Uterus (tissue), 3 donors: ENCODE measurements at regions not wholly inside any gene's neighbourhood (a gene's known extent, or its start where the extent isn't known, plus 50 kb on each side); places are given as distances from the start of the nearest gene placed in this dataset.

Experiments used
- DNase-seq, 2 donors: peaks; one replicate each; pipeline ENCODE4 v3.0.0-alpha.2; 2019 to 2020
- H3K27ac ChIP-seq, 2 donors: fragments of 200-600 bp; sonication (generic); 1 replicate in 1 of 2; 2 replicates in 1 of 2; pipeline ENCODE4 v1.5.1; 2016 to 2018
- H3K27me3 ChIP-seq, 2 donors: fragments of 200-600 bp; sonication (generic); one replicate each; pipeline ENCODE4 v1.5.1; 2018 to 2019; ENCODE audit warnings: control low read depth in 1 of 2
- H3K36me3 ChIP-seq, 2 donors: fragments of 200-600 bp; sonication (generic); one replicate each; pipeline ENCODE4 v1.5.1; 2019; ENCODE audit warnings: control low read depth in 1 of 2
- H3K4me1 ChIP-seq, 2 donors: fragments of 200-600 bp; sonication (generic); one replicate each; pipeline ENCODE4 v1.5.1; 2018 to 2019; ENCODE audit warnings: control low read depth in 1 of 2
- H3K4me3 ChIP-seq, 2 donors: fragments of 200-600 bp; sonication (generic); 1 replicate in 1 of 2; 2 replicates in 1 of 2; pipeline ENCODE4 v1.5.1; 2018 to 2019; ENCODE audit warnings: mild to moderate bottlenecking in 1 of 2
- H3K9me3 ChIP-seq, 2 donors: fragments of 200-600 bp; sonication (generic); one replicate each; pipeline ENCODE4 v1.5.1; 2019; ENCODE audit warnings: control low read depth in 1 of 2
- POLR2A ChIP-seq, 2 donors: fragments of 450-650 bp; IDR thresholded peaks; one replicate each; pipeline ENCODE4 v1.6.1; 2016; ENCODE audit warnings: antibody characterized with exemption in 2 of 2, mild to moderate bottlenecking in 1 of 2, moderate library complexity in 1 of 2
- intact Hi-C: fragments of 100-400 bp; cut with DNase I; formaldehyde crosslinking; loops from one replicate; pipeline ENCODE4 v1.15.1; 2023; ENCODE audit warnings: low total_unique reads
- TF ChIP-seq, protein P1 (sequence below), 4 experiments: fragments of 200-600 bp in 2 of 4; fragments of 450-650 bp in 2 of 4; sonication (generic) in 2 of 4; IDR thresholded peaks; one replicate each; pipeline ENCODE4 v1.5.1; 2016 to 2019; ENCODE audit warnings: antibody characterized with exemption in 4 of 4, mild to moderate bottlenecking in 2 of 4, moderate library complexity in 1 of 4
- donor health status: DM: yes; HTN: yes; CAD: no.

DNA sequence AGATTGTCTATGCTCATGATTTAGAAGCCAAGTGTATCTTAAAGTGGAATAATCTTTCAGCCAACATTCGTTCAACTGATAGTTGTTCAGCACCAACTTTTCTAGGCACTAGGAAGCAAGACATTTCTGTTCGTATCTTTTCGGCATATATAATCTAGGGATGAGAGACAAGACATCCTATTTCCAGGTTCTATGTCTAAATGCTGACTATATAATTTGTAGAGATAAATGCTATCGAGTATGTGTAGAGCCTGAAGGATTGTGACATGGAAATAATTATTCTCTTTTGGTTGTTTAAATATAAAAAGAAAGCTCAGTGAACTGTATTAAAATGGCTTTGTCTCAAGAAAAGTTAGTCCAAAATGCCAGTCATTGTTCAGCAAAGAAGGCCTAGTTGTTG lies 371.6 kb downstream of the DOK5 start:
- no peak for DNase-seq
- Histone ChIP-seq H3K36me3 (no peaks in the 10 kb centered on the region), H3K4me1 (no peaks in the 10 kb centered on the region), H3K9me3 (no peaks in the 10 kb centered on the region), H3K4me3 (no peak overlapping the region), H3K27ac (no peak overlapping the region), H3K27me3 (no peaks in the 10 kb centered on the region)
- TF ChIP-seq, protein P1, sequence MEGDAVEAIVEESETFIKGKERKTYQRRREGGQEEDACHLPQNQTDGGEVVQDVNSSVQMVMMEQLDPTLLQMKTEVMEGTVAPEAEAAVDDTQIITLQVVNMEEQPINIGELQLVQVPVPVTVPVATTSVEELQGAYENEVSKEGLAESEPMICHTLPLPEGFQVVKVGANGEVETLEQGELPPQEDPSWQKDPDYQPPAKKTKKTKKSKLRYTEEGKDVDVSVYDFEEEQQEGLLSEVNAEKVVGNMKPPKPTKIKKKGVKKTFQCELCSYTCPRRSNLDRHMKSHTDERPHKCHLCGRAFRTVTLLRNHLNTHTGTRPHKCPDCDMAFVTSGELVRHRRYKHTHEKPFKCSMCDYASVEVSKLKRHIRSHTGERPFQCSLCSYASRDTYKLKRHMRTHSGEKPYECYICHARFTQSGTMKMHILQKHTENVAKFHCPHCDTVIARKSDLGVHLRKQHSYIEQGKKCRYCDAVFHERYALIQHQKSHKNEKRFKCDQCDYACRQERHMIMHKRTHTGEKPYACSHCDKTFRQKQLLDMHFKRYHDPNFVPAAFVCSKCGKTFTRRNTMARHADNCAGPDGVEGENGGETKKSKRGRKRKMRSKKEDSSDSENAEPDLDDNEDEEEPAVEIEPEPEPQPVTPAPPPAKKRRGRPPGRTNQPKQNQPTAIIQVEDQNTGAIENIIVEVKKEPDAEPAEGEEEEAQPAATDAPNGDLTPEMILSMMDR (IDR thresholded peaks at IDR 0.05): no peak
- no peak for TF ChIP-seq POLR2A (IDR thresholded peaks at IDR 0.05)
- intact Hi-C loops: no loop called here

DNA sequence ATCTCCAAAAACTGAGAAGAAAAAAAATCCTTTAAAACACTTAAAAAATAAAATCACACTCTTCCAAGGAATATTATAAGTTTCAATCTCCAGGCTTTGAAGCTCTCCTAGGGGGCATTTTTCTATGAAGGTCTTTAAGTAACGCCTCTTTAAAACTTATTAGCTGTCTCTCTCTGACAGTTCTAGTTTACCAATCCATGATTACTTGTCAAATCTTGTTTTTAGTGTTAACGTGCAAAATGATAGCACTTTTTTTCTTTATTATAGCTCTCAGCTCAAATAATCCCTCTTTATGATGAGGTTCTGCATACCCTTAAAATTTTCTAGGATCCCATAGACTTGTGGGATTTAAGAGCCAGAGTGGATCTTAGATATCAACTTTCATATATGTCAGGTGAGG lies 369.0 kb downstream of the DOK5 start:
- Histone ChIP-seq H3K27ac (no peak overlapping the region), H3K4me1 (no peaks in the 10 kb centered on the region), H3K4me3 (no peak overlapping the region), H3K9me3 (no peaks in the 10 kb centered on the region), H3K36me3 (no peaks in the 10 kb centered on the region), H3K27me3 (no peaks in the 10 kb centered on the region)
- intact Hi-C loops: no loop called here
- TF ChIP-seq, protein P1 (IDR thresholded peaks at IDR 0.05): no peak
- no peak for TF ChIP-seq POLR2A (IDR thresholded peaks at IDR 0.05)
- DNase-seq: no peak

DNA sequence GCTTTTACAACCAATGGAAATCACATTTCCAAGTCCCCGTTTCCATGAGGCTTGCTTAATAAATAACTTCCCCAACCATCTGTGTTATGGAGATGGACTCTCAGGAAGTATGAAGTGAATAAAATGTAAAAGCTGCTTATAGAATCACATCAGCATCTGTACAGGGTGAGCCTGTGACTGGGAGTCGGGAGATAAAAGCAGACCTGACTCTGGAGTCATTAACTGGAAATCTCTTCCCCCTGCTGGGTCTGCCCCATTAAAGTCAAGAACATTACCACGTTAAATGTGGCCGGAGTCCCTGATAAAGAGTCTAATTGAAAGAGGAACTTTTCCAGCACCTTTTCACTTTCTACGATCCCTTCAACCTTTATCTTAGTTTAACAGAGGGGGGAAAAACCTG lies 368.5 kb downstream of the DOK5 start:
- Histone ChIP-seq H3K4me3 (no peak overlapping the region), H3K27me3 (no peaks in the 10 kb centered on the region), H3K4me1 (no peaks in the 10 kb centered on the region), H3K9me3 (no peaks in the 10 kb centered on the region), H3K36me3 (no peaks in the 10 kb centered on the region), H3K27ac (no peak overlapping the region)
- TF ChIP-seq, protein P1 (IDR thresholded peaks at IDR 0.05): no peak
- no peak for TF ChIP-seq POLR2A (IDR thresholded peaks at IDR 0.05)
- intact Hi-C loops: no loop called here
- DNase-seq: no peak

DNA sequence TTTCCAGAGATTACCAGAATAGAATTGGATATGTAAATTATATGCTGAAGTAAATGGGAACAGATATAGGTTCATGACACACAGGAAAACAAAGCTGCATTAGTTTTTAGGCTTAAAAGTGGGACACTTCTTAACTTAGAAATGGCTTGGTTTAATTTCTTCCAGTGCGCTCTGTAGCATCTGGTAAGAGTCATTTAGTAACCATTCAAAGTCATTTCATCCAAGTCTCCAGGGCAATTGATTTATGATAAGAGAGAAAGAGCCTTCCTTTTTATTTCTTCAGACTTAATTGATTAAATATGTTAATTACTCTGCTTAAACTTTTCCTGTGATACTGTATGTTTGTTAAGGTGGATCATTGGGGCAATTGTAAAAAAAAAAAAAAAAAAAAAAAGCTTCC lies 368.0 kb downstream of the DOK5 start:
- DNase-seq: no peak
- Histone ChIP-seq H3K27me3 (no peaks in the 10 kb centered on the region), H3K4me3 (no peak overlapping the region), H3K36me3 (no peaks in the 10 kb centered on the region), H3K27ac (no peak overlapping the region), H3K4me1 (no peaks in the 10 kb centered on the region), H3K9me3 (no peaks in the 10 kb centered on the region)
- no peak for TF ChIP-seq POLR2A (IDR thresholded peaks at IDR 0.05)
- TF ChIP-seq, protein P1 (IDR thresholded peaks at IDR 0.05): no peak
- intact Hi-C loops: no loop called here

DNA sequence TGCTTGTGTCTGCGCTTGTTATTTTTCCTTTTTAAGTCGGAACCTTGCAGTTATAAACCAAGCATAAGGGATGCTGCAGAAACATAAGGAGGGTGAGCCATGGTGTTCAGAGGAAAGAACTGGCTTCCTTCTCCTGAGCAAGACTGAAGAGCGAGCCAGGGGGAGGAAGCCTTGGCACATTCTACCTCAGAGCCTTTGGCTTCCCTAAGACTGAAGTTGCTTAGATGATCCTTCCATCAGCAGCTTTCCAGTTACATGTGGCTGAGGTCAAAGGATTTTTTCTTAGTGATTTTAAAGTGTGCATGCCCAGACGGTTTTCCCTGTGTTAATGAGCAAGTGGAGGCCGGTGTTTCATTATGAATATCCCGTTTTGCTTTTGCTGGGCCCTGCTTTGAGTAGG lies 363.8 kb downstream of the DOK5 start:
- intact Hi-C loops: no loop called here
- H3K9me3 ChIP-seq: no peaks in the 10 kb centered on the region
- no peak overlapping the region for H3K4me3 ChIP-seq

More for the DNA sequence above, 363.8 kb downstream of the DOK5 start:
- Histone ChIP-seq H3K27me3 (no peaks in the 10 kb centered on the region), H3K4me1 (no peaks in the 10 kb centered on the region), H3K27ac (no peak overlapping the region), H3K36me3 (no peaks in the 10 kb centered on the region)
- no peak for TF ChIP-seq POLR2A (IDR thresholded peaks at IDR 0.05)
- TF ChIP-seq, protein P1 (IDR thresholded peaks at IDR 0.05): no peak
- DNase-seq: no peak
